Stimulated activated CD4-positive, alpha-beta T cell treated with anti-CD3 and anti-CD28 coated beads, TNF-alpha, amount 100 ng/mL, for 1 hour (primary cell): ENCODE measurements at regions not wholly inside any gene's neighbourhood (a gene's known extent, or its start where the extent isn't known, plus 50 kb on each side); places are given as distances from the start of the nearest gene placed in this dataset.

Experiments used
- DNase-seq, 3 donors: peaks; one replicate each; pipeline ENCODE4 v3.0.0-alpha.2; 2020; ENCODE audit warnings: low read depth in 3 of 3, low spot score in 1 of 3

- no peak for DNase-seq
These were observed 311.3 kb downstream of the KLF5 start for GRCh38 chr13:73370066-73370465.

GRCh38 chr13:73369095-73369494 lies 310.3 kb downstream of the KLF5 start:
- no peak for DNase-seq

DNA sequence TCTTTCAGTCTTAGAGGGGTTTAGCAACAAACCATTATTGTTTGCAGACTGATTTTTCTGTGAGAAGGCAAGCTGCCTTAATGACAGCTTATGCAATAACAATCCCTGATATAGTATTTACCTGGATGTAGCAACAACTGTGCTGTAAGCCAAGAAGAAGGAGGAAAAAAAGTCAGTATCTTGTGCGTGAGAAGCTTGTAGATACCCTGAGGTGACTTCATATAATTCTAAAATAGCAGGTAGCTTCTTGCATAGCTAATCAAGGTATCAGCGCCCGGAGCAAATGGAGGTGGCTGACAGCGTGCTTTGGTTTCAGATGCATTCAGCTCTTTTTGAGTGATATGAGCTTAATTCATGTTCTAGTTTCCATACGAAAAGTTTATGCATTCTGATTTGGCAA lies 309.8 kb downstream of the KLF5 start:
- no peak for DNase-seq

GRCh38 chr13:73367886-73368285 lies 309.1 kb downstream of the KLF5 start:
- DNase-seq: no peak

DNA sequence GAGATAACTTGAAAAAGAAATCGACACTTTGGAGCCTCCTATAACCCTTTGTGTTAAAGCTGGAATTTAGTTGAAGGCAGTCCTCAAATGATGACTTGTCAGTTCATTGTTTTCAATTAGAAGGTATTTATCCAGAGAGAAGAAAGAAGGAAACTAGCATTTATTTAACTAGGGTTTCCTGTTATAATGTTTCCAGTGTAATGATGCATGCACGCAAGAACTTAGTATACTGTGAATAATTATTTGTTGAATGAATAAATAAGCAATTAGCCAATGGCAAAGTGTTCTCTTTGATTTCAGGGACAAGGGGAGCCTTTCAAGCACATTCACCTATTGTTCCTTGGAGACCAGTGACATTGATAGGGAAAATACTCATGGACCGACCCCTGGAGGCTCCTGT lies 307.4 kb downstream of the KLF5 start:
- no peak for DNase-seq

DNA sequence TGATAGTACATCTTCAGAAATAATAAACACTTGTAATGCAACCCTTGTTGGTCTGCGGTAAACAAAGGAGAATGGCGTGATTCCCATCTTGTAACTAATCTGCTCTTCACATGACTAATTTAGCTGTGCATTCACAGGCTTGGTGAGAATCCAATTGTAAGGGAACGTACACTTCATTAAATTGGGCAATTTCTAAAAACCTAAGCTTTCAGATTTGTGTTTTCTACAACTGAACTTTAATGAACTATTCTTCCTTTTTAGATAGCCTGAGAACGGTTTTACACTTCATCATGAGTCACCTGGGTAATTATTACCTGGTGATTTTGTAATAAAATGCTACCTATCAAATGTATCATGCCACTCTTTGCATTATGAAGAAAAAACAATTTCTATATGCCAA lies 306.9 kb downstream of the KLF5 start:
- DNase-seq: no peak

GRCh38 chr13:73365252-73365651 lies 306.4 kb downstream of the KLF5 start:
- no peak for DNase-seq

DNA sequence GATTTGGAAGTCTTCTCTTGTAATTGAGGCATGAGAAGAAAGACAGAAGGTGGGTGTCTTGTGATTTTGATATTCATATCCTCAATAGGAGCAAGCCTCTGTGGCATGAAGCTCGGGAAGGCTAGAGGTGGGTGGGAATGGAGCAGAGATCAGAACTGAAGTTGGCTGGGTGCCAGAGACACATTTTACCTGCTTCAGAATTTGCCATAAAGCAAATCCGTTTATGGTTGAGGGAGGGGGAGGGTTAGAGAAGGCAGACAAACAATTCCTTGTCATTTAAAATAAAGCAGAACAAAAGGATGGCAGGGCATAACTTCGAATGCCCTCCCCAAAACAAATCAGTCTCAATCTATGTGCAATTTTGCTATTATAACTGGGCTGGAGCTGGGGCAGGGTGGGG lies 305.9 kb downstream of the KLF5 start:
- no peak for DNase-seq

GRCh38 chr13:73358606-73359095 lies 299.8 kb downstream of the KLF5 start:
- no peak for DNase-seq

DNA sequence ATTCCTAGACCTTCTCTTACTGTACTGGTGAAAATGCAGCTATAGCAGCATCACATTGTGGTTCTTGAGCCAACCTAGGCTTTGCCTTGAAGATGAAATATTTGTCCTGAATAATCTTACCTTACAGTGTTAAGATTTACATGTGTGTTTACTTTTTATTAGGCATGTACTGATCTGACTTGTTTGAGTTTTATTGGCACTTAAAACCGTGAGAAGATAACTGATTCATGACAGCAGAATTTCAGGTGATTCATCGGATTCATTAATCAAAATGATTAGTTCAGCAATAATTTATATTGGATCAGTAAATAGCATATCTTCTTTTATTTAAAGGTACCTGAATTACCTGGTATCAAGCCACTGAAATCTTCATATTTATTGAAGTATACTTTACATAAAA lies 296.3 kb downstream of the KLF5 start:
- DNase-seq: no peak

DNA sequence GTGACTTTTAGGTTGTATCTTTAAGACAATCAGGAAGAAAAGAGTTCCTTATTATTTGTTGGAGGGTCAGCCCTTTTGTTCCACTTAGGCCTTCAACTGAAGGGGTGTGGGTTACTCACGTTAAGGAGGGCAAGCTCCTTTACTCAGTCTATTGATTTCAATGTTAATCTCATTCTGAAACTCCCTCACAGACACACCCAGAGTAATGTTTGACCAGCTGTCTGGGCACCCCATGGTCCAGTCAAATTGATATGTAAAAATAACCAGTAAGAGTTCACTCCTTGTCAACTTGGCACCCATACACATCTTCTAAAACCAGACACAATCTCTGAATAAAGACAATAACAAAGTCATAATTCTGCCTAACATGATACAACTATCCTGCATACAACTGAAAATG lies 292.9 kb downstream of the KLF5 start:
- DNase-seq: no peak

GRCh38 chr13:73341748-73342147 lies 282.9 kb downstream of the KLF5 start:
- no peak for DNase-seq

GRCh38 chr13:73340069-73340468 lies 281.3 kb downstream of the KLF5 start:
- no peak for DNase-seq

- DNase-seq: no peak
These were observed 280.3 kb downstream of the KLF5 start for GRCh38 chr13:73339086-73339485.

GRCh38 chr13:73338389-73338788 lies 279.6 kb downstream of the KLF5 start:
- DNase-seq: no peak

DNA sequence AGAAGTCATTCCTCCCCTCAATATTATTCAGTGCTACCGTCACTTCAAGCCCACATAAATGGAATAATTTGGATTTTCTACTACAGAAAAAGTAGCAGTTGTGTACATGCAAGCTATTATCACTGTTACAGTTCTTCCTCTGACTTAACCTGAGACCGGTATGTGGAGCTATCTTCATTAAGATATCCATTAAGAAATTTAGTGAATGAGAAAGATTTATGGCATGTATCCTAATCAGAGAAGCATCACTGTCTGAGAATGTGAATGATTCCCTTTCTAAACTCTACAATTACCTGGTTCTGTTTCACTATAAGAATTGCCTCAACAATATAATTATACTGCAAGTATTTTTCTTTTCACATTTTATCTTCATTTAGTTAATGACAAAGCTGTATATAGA lies 278.7 kb downstream of the KLF5 start:
- no peak for DNase-seq

DNA sequence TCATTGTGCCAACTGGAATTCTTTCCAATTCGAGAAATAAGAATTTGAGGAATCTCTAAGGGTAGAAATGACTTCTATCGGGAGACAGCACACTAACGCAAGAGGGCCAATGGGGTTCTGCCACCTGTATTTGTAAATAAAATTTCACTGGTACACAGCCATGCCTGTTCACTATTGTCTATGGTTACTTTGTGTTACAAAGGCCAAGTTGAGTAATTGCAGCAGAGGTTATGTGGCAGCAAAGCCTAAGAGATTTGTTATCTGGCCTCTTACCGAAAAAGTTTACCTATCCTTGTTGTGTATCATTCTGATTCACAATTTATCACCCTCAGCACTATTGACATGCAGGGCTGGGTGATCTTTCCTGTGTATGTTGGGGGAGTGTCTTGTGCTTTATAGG lies 278.0 kb downstream of the KLF5 start:
- DNase-seq: no peak

DNA sequence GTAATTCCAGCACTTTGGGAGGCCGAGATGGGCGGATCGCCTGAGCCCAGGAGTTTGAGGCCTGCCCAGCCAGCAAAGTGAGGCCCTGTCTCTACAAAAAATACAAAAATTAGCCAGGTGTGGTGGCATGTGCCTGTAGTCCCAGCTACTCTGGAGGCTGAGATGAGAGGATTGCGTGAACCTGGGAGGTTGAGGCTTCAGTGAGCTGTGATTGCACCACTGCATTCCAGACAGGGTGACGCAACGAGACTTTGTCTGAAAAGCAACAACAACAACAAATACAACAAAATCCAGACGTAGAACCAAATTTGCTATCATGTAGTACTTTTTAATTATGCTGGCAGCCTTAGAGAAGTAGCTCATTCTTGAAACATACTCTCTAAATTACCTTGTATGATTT lies 277.1 kb downstream of the KLF5 start:
- DNase-seq: no peak

GRCh38 chr13:73335210-73335609 lies 276.4 kb downstream of the KLF5 start:
- no peak for DNase-seq

GRCh38 chr13:73334445-73334844 lies 275.6 kb downstream of the KLF5 start:
- DNase-seq: no peak

DNA sequence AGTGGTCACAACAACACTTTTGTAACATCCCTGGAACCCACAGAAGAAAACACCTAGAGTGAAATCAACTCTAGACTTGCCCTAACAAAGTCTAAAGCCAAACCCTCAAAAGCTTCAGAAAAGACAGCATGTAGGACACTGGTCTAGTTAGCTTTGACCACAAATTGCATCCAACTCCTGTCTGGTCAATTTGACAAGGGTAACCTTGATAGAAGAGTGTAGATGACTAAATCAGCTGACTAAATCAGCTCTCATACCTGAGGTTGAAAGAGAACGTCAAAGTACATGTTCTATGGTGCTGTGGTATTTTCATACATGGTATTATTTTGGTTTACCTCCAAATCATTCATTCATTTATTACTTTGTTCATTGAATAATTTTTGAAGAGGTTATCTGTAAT lies 272.8 kb downstream of the KLF5 start:
- no peak for DNase-seq

- DNase-seq: no peak
These were observed 270.6 kb downstream of the KLF5 start for GRCh38 chr13:73329355-73329754.

DNA sequence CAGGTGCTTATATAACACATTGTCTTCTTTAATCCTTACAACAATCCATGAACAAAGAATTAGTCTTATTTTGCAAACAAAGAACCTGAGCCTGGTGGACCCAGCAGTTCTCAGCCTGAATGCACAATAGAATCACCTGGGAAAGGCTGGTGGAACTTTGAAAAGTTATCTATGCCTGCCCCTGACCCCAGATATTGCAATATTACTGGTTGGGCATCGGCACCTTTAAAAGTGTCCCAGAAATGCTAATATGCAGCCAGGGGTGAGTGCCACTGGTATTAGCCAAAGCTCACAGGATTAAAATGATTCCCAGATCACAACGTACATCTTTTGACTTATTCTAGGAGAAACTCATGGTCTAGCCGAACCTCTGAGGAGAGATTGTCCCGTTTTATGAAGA lies 268.8 kb downstream of the KLF5 start:
- DNase-seq: no peak
